ENCODE measurements at regions not wholly inside any gene's neighbourhood (a gene's known extent, or its start where the extent isn't known, plus 50 kb on each side); places are given as distances from the start of the nearest gene placed in this dataset.
"Not testable (repeated sequence)": the region's sequence is repeated elsewhere in the genome, so short reads cannot be mapped to it uniquely, and the experiment has no call there.

GRCh38 chr12:59344224-59344623 is 251.6 kb upstream of the SLC16A7 start:
- DNase-seq = no peak

GRCh38 chr12:59329462-59329861 is 266.4 kb upstream of the SLC16A7 start:
- no peak for DNase-seq

- DNase-seq = not testable (repeated sequence)
Measured at GRCh38 chr12:59328395-59329075, 267.3 kb upstream of the SLC16A7 start.

- not testable (repeated sequence) for DNase-seq
Measured at GRCh38 chr12:59326457-59326856, 269.4 kb upstream of the SLC16A7 start.

GRCh38 chr12:59322473-59322872 is 273.4 kb upstream of the SLC16A7 start:
- no peak for DNase-seq

GRCh38 chr12:59321278-59321677 is 274.6 kb upstream of the SLC16A7 start:
- no peak for DNase-seq

GRCh38 chr12:59320112-59320511 is 275.7 kb upstream of the SLC16A7 start:
- no peak for DNase-seq

- no peak for DNase-seq
Measured at GRCh38 chr12:59318940-59319339, 276.9 kb upstream of the SLC16A7 start.

GRCh38 chr12:59317598-59317997 is 278.2 kb upstream of the SLC16A7 start:
- no peak for DNase-seq

GRCh38 chr12:59316938-59317337 is 278.9 kb upstream of the SLC16A7 start:
- no peak for DNase-seq

GRCh38 chr12:59316354-59316753 is 279.5 kb upstream of the SLC16A7 start:
- DNase-seq = not testable (repeated sequence)

GRCh38 chr12:59314209-59314608 is 281.6 kb upstream of the SLC16A7 start:
- DNase-seq = no peak

- no peak for DNase-seq
Measured at GRCh38 chr12:59304077-59304721, 291.6 kb upstream of the SLC16A7 start.

- no peak for DNase-seq
Measured at GRCh38 chr12:59298296-59298695, 297.5 kb upstream of the SLC16A7 start.

GRCh38 chr12:59294221-59294620 is 301.6 kb upstream of the SLC16A7 start:
- DNase-seq = no peak

GRCh38 chr12:59282999-59283398 is 312.8 kb upstream of the SLC16A7 start:
- DNase-seq = no peak

GRCh38 chr12:59273561-59273960 is 322.3 kb upstream of the SLC16A7 start:
- not testable (repeated sequence) for DNase-seq

GRCh38 chr12:59268295-59268809 is 327.5 kb upstream of the SLC16A7 start:
- no peak for DNase-seq

GRCh38 chr12:59260202-59260601 is 335.6 kb upstream of the SLC16A7 start:
- no peak for DNase-seq

GRCh38 chr12:59252731-59253130 is 332.4 kb upstream of the LRIG3 start:
- no peak for DNase-seq

GRCh38 chr12:59250766-59251165 is 330.5 kb upstream of the LRIG3 start:
- DNase-seq = no peak

- no peak for DNase-seq
Measured at GRCh38 chr12:59240048-59240447, 319.7 kb upstream of the LRIG3 start.

- DNase-seq = no peak
Measured at GRCh38 chr12:59234391-59234790, 314.1 kb upstream of the LRIG3 start.

- no peak for DNase-seq
Measured at GRCh38 chr12:59230334-59230733, 310.0 kb upstream of the LRIG3 start.

GRCh38 chr12:59219148-59219547 is 298.8 kb upstream of the LRIG3 start:
- DNase-seq = no peak
